NCI-H69 (cell line): ENCODE measurements at regions not wholly inside any gene's neighbourhood (a gene's known extent, or its start where the extent isn't known, plus 50 kb on each side); places are given as distances from the start of the nearest gene placed in this dataset.
A peak's percentile ranks its signal among the peaks of the same experiment; 100 is the strongest.

Source experiments
- DNase-seq: peaks from one replicate; lab custom pipeline; 2025; lab: John Stamatoyannopoulos, UW

GRCh38 chr6:163804991-163805390 is 390.5 kb downstream of the QKI start:
- DNase-seq: no peak

- no peak for DNase-seq
Measured at GRCh38 chr6:163802267-163802666, 387.7 kb downstream of the QKI start.

DNA sequence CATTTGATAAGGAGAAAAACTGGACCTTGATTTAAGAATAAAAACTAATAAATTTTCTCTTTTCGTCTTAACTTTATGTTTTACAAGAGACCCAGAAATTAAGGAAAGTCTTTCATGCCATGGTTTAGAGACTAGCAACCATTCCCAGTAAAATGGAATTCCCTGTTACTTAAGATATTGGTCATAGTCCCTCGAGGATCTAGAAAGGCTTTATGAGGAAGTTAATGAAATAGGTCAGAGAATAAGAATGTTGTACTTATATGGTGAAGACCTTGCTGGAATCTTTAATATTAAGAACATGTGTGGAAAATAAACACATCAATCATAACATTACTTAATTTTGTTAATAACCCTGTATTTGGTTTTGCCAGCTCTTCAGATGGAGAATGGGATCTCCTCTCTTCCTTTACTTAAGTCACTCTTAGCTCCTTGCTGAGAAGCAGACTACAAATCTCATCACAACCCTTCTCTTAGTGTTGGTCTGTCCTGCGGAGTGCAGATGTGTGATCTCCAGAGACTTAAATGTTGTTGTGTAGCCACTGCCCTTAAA is 382.9 kb downstream of the QKI start:
- DNase-seq: no peak

DNA sequence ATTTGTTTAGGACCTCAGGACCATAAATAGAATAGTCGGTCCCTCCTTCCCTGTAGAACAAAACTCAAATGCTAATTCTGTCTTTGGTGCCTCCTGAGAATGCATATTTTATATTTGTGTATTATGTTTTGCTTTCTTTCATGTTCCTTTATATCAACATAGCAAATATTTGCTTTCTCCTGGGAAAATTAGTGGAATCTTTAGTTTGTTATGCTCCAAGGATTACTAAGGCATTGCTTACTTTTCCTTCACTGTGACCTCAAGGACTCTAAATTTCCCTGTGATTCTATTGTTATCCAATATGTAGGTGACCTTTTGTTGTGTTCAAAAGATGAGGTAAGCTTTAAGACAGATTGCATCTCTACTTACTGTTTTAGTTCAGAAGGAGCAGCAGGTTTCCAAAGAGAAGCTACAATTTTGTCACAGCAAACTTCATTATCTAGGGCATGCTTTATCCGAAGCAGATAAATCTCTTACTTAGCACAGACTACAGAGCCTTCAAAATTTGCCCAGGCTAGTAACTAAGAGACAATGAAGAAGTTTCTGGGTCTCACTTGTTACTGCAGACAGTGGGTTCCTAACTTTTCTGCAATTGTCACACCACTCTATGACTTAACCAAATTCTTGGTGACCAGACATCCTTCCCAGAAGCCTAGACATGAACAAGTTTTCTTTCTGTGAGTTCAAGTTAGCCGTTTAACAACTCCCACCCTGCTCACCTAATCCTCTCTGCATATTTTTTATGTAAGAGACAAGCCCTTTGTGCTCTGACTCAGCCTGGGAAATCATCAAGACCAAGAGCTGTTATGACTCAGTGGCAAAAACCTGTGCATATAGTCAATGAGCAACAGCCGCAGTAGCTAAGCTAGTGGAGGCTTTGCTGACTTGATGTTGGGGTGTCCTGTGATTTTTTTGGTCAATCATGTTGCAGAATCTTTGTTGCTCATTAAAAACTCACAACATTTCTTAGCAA is 378.8 kb downstream of the QKI start:
- DNase-seq: no peak

DNA sequence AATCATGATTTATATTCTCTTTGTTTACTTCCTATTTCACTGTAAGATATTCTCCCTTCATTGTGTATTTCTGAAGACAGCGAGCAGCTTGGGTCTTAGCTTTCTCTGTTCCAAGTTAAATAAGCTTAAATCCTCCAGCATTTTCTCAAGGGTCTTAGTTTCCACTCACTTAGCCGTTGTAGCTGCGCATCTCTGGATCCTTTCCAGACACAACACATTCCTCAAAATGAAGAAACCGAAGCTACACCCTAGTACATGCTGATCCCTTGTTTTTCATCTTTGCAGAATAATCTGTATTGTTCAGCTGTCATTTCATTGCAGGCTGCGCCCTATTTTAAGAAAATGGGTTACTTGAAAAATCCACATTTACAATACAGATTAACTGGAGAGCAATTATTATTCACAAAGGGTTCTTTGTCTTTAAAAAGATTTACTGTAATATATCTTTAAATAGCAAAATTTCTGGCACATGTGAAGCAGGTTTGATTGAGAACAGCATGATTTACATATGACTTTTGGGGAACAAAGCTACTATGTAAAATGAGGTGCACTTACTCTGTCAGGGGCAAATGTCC is 375.8 kb downstream of the QKI start:
- no peak for DNase-seq

DNA sequence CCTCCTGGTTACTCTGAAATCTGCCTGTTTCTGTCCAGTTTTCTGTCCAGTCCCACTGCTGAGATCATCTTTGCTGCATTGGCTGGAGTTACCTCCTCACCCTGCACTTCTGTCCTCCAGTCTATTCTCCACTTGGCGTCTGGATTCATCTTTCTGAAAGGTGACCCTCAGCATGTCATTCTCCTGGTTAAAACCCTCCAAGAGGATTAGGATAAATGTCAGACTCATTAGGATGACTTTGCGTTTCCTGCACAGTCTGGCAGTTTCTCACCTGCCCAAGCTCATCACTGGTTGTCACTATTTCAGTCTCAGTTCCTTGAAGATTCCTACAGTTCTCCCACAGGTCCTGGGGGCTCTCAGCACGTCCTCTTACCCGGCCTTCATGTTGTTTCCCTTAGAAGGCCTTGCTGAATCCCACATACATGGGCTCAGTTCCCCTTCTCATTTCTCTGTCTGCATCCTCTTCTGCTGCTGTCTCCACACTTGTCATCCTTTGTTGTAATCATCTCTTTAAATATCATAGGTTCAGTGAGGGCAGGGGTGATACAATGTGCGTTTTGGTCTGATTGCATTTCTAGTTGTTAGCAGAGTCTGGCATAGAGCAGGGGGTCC is 374.8 kb downstream of the QKI start:
- no peak for DNase-seq

DNA sequence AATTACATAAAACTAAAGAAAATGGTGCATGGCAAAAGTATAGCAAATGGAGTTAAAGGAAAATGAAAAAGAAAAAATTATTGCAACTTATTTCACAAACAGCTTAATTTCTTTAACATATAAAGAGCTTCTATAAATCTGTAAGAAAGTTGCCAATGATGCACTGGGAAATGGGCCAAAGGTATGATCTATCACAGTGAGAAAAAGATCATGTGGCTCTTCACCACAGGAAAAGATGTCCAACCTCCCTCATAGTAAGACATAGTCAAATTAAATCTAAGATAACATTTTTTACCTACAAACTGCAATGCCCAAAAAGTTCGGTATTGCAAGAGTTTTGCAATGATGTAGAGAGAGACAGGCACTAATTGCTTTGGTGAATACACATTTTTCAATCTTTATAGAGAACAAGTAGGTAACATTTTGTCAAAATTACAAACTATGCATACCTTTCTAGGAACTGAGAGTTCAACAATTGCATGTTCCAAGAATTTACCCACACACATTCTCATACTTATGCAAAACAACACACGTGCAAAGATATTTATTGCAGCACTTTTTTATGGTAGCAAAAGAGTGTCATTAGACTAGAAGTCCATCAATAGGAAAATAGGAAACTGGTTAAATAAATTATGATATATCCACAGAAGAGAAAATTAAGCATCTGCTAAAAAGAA is 372.6 kb downstream of the QKI start:
- no peak for DNase-seq

DNA sequence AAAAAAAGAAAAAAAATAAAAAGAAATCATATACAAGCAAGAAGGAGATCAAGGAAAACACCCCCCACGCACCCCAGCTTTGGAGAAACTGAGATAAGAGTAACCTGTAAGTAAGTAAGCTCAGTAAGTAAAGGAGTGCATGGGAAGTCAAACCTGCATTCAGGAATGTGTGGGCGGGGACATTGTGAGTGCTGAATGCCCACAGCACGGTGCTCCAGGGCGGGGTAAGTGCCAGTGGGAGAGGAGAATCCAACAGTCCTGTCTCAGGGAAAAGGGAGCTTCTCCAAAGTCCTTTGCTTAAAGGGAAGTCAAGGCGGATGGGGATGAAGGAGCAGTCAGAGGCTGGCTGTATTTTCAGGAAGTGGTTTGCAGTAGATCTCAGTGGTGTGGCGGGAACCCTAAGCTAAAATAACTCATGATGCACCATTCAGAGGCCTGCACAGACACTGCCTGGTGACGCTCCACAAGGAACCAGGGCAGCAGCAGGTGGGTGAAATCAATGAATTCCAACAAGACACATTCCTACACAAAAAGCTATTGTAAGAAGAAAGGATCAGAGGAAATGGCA is 368.0 kb downstream of the QKI start:
- DNase-seq: no peak

DNA sequence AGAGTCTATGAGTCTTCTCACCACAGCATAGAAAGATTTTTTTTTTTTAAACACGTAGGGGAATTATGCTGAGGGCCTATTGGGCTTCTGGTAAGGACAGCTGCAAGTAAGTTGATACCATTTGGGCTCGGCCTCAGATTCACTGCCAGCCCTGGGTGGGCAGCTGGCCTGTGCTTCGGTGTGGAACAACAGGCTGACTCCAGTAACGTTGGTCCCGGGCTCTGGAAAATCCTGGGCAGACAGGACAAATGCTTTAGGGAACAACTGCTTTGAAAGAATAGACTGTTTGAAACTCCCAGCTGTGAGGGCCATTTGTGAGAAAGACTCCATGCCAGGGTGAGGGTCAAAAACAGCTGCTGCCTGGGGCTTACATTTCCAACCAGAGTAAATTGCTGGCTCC is 366.5 kb downstream of the QKI start:
- peak; percentile 93 for DNase-seq

DNA sequence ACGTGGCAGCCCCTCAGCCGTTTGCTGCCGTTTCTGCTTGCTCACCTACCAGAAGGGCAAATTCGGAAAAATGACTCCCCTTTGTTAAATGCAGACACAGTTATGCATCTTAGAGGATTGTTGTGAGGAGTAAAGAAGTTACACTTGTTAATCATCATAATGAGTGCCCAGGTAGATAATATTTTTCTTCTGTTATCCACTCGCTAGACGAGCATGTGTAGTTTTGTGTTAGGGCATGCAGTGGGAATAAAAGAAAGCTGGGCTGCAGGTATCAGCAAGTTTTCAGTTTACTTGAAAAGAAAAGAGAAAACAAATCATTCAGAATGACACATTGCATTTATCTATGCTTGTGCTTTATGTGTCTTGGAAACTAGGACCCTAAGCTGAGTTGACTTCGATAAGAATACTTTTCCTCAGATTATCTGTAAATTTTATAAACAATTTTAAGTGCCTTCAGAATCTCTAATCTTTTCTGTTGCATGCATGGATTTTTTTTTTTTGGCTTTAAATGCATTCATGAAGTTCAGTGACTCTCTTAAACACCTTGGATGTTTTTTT is 365.3 kb downstream of the QKI start:
- DNase-seq: no peak

GRCh38 chr6:163777716-163778115 is 363.2 kb downstream of the QKI start:
- DNase-seq: no peak

DNA sequence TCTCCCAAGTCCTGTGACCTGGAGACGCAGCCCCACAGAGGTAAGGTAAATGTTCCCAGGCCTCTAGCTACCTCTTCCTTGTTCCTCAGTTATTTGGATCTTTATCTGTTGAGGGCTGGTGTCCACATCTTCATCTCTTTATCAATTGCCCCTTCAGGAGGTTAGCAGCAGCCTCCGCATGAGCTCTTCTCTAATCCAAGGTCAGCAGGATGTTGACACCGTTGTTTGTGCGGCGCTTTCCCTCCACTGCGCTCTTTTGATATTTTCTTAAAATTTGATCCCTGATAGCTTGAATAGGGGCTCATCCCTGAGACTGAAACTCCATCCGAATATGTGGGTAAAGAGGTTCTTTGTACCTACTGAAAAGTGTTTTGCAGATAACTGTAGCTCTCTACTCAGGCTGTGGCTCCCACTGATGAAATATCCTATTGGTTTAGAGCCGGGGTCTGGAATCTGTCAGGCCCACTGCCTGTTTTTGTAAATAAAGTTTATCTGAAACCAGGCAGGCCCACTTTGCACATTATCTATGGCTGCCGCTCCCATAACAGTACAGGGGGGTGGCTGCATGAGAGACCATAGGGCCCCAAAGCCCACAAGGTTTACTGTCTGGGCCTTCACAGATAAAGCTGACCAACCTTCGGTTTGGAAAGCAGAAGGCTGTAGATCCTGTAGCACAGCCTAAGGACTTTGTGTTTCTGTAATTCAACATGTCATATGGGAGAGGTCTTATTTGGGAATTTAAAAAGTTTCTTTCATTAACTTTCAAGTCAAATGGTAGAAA is 362.6 kb downstream of the QKI start:
- DNase-seq: no peak

DNA sequence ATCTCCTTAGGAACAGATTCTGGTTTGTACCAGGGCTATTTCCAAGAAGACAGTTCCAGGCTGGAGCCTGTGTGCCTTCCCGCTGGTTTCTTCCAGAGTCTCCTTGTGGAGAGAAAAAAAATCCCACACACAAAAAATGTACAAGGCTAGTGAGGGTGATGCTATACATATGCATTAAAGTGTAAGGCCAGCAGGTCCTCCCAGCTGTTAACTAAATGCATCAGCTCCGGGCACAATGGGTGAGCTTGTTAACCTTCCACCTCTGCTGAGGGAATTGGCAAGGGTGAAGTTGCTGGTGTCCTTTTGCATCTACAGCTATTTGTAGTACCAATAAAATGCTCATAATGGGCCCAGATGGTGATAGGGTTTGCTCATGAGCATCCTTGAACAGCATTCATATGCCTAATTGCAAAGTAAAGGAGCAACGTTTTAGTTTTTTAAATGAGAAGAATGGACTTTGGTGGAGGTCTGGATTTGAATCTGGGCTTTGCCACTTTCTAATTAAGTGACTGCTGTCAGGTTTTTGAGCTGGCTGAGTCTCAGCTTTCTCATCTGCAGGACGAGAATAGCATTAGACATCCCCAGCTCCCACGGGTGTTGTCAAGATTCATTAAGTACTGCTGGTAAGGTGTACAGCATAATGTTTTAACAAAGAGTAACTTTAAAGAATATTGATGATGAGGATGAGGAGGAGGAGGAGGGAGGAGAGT is 361.8 kb downstream of the QKI start:
- peak; percentile 88 for DNase-seq

DNA sequence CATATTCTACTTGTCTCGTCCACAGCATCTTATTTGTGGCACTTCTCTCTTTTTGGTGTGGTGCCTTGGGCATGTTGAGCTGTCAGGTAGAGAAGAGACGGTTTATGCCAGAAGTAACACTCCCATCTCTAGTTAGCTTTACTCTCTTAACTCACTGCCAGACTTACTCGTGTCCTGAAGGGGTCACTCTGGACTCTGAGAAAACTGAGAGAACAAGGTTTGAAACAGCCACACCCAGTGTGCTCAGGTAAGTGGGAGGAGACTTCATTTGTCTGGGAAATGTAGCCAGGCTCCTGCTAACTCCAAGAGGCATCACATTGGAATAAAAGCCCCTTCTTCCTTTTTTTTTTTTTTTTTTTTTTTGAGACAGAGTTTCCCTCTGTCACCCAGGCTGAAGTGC is 360.8 kb downstream of the QKI start:
- DNase-seq: no peak

GRCh38 chr6:163774485-163774884 is 360.0 kb downstream of the QKI start:
- DNase-seq: no peak

DNA sequence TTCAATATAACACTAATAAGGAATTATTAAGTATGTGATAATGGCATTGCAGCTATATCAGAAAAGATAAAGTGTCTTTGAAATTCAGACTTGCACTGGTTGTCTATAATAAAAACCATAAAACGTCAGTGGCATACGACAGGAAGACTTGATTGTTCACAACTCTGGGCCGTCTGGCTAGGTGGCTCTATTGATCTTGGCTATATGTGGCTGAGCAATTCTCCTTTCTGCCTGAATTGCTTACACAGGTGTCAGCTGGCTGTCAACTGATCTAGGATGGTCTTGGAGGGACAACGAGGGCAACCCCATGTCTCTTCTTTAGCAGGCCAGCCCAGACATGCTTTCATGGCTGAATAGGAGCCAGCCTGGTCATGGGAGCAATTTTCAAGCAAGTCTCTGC is 359.1 kb downstream of the QKI start:
- peak; percentile 62 for DNase-seq

DNA sequence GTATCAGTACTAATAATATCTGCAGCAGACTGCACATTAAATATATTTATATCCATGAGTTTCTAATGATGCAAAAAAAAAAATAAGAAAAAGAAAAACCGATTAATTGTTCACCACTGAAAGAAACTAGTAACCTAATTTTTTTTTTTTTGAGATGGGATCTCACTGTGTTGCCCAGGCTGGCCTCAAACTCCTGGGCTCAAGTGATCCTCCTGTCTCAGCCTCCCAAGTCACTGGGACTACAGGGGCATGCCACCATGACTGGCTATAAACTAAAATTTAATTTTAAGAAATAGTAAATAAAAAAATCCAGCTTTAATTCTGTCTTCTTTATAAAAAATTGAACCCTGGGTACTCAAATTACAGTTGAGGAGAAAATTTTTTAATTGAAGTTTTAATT is 358.2 kb downstream of the QKI start:
- DNase-seq: no peak

DNA sequence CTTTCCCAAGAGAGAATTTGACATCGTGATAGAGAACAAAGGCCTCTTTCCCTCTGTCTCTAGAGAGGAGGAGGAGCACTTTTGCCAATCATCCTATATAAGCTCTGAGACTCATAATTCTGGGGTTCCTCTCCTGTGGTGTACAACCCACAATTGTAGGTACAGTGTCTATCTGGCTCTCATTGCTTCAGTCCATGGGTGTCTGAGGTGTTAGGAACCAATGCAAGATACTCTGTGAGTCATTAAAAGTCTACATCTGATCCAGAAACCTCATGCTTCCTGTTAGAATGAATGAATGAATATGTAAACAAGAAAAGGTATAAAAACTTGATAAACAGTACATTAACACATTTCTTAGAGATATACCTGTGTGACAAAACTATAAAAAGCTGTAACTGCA is 356.7 kb downstream of the QKI start:
- no peak for DNase-seq

- DNase-seq: no peak
Measured at GRCh38 chr6:163768905-163769304, 354.4 kb downstream of the QKI start.

DNA sequence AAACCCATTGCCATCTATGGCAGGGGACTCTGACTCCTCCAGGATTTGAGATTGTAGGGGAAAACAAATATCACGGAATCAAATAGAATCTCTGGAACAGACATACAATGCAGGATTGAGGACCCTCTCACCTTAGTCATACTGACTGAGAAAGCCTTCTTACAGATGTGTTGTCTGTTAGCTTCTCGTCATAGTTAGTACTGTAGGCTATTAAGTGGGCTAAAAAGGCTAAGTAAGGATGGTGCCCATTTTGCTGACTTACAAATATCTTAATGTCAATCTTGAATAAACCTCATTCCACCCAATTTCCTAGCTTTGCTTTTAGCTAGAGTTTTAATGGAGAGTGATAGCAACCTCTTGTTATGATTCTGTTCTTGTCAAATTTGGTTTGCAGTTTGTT is 352.4 kb downstream of the QKI start:
- DNase-seq: no peak
